Globus pallidus (tissue), 1 donor: ENCODE measurements at regions not wholly inside any gene's neighbourhood (a gene's known extent, or its start where the extent isn't known, plus 50 kb on each side); places are given as distances from the start of the nearest gene placed in this dataset.
"Not testable (repeated sequence)": the region's sequence is repeated elsewhere in the genome, so short reads cannot be mapped to it uniquely, and the experiment has no call there.

Experiments used
- DNase-seq: peaks from one replicate; pipeline ENCODE4 v3.0.0-alpha.2; 2015; ENCODE audit warnings: low spot score

DNA sequence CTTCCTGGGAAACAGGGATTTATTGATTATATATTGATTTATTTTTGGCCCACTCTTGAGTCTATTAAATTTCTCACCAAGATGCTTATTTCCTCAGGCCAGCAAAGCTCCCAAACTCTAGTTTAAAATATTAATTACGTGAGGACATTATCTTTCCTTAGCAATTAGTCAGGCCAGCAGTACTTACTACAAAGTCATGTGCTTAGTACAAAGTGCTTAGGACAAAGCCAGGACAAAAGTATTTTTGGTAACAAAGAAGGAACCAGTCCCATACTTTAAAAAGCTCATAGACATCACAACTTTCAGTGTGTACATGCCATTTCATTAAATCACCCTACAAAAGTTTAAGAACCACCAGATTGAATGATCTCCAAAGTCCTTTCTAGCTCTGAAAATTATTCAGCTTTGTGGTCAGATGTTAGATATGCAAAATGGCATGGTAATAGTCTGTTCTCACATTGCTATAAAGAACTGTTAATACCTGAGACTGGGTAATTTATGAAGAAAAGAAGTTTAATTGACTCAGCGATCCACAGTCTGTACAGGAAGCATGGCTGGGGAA is 94.7 kb upstream of the PWP1 start:
- no peak for DNase-seq

GRCh38 chr12:107593713-107594381 is 91.8 kb upstream of the PWP1 start:
- DNase-seq, result no peak

DNA sequence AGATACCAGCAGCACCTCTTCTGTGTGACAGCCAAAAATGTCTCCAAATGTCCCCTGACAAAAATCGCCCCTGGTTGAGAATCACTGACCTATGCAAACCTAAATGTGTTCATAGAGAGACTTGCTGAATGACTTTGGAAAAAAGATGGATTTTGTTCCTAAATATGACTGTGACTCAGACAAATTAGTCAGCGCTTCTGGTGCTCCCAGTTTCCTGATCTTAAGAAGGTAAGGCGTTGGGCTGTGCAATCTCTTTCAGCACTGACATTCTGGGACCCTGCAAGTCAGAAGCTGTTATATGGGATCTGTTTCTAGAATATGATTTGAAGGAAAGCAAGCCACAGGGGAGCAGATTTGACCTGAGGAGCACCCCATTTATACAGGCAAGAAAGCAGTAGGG is 90.6 kb upstream of the PWP1 start:
- DNase-seq, result no peak

- DNase-seq, result no peak
These were observed 87.7 kb upstream of the PWP1 start for GRCh38 chr12:107597695-107598410.

DNA sequence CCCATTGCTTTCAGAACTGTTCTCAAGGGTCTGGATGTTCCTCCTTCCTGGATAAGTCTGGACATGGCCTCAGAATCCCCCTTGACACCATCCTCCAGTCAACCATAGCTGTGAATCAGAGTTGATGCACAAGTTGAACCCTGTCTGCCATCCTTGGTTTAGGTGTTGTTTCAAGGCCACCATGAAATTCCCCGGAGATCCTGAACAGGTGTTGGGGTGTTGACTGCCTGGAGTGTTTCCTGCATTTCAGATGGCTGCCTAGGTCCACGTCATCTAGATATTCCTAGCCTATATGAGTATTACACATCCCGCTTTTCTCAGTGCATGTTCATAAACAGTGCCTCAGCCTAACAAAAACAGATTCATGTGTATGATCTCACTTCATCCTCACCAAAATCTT is 86.7 kb upstream of the PWP1 start:
- DNase-seq, result no peak

DNA sequence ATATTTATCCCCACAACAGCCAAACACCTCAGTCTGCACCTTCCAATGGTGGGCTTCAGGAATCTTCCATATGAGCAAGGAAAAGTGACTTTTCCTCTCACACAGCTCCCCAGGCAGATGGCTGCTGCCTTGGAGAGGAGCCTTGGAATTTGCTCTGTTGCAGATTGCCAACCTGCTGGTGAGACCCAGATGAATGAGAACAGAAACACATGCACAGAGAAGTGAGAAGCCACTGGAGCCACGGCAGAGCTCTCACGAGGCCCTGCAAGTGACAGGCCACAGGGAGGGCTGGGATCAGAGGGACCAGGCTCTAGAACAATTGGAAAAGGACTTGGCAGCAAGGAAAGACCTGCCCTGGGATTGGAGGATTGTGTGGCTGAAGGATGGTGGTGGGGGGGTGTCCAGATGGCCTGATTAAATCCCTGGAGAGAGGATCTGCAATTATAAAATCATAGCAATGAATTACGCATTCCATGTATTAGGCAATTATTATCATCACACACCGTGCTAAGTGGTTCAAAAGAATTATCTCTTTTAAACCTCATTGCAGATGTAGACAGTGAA is 84.9 kb upstream of the PWP1 start:
- DNase-seq, result no peak

DNA sequence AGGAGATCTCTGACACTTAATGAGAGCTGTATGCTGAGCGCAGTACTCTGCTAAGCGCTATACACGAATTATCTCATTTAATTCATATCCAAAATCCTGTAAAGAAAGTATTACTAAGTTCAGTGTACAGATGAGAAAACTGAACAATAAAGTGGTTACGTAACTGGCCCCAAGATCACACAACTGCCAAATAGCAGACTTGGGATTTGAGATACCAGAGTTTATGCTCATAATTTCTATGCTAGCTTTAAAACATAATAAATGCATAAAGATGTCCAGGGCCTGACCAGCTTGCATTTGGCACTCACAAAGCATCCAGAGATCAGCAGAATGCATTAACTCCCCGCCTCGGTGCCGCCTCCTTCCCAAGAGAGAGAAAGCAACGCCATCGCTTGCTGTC is 83.2 kb upstream of the PWP1 start:
- DNase-seq, result no peak

DNA sequence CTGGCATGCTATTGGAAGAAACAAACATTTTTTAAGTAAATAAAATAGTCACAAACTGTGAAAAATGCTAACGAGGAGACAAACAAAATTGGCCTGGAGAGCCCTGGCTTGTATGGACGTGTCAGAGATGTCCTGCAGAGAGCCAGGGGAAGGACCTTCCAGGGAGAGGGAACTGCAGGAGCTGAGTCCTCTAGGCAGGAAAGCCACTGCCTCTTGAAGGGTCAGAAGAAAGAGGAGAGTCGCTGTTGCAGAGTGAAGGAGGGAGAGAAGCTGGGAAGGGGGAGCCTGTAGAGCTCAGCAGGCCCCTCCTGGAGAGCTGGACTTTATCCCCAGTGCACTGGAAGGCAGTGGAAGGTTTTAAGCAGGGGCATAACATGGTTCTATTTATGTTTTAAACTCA is 80.3 kb upstream of the PWP1 start:
- no peak for DNase-seq

- peak; percentile 63 for DNase-seq
These were observed 77.9 kb upstream of the PWP1 start for GRCh38 chr12:107607464-107608392.

DNA sequence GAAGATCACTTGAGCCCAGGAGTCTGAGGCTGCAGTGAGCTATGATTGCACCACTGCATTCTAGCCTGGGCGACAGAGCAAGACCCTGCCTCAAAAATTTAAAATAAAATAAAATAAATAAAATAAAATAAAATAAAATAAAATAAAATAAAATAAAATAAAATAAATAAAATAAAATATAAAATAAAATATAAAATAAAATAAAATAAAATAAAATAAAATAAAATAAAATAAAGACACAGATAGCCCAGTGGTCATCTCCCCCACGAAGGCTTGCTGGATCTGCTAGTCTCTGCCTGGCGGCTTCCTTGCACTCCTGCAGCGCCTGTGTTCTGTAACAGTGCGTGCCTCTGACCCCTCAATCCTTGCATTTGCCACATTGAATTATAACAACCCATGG is 76.8 kb upstream of the PWP1 start:
- not testable (repeated sequence) for DNase-seq

DNA sequence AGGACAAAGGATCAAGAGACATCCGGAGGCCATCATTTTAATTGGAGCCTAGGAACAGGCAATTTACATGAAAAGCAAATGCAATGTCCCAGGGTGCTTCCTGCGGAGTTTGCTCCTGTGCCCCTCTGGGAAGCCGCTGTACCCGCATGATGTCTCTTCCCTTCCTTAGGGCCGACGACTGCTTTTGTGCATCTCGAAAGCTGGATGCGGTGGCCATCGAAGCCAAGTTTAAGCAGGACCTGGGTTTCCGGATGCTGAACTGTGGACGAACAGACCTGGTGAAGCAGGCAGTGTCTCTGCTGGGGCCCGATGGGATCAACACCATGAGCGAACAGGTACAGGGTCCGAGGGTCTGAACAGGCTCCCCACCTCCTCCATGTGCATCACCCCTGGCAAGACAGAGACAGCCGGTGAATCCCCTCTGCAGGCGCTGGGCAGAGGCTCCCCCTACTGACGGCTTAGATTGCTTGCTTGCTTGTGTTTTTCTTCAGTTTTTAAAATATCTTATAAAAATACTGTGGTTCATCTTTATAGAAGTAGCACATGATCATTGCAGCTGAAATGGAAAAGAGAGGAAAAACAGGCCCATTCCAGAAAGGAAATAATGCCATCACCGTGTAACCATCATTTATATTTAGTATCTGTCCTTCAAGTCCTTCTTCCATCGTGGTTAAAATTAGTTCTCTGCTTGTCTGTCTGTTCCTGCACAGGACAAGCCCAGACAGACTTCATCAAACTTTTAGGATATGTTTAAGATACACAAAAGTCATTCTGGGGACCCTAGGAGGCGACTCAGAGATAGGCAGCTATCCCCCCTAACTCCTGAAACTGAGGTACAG is 75.4 kb upstream of the PWP1 start:
- no peak for DNase-seq

DNA sequence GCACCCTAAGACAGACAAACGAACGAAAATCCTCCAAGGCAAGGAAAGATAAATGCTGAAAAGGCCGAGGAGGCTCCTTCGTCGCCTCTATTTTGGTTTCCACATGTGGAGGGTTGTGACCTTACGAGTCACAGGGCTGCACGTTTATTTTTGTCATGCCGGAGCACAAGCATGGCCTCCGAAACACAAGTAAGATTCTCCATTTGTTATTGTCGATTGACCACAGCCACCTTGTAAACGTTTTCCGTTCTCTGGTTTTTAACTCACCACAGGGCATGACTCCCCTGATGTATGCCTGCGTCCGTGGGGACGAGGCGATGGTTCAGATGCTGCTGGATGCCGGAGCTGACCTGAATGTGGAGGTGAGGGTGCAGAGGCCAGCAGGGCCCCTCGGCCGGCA is 73.1 kb upstream of the PWP1 start:
- DNase-seq, result no peak

DNA sequence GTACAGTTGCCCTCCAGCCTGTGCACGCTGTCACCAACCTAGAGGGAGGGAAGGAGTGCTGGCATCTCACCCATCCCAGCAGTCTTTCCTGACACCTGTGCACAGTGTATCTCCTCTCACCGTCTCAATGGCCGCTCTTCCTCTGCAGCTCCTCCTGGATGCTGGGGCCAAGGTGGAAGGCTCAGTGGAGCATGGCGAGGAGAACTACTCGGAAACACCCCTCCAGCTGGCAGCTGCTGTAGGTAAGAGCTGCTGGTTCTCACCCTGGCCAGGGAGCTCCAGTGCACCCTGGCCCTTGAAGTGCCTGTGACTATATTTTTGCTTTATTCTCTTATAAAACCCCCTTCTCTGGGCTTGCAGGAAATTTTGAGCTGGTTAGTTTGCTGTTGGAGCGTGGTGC is 68.7 kb upstream of the PWP1 start:
- DNase-seq, result no peak

DNA sequence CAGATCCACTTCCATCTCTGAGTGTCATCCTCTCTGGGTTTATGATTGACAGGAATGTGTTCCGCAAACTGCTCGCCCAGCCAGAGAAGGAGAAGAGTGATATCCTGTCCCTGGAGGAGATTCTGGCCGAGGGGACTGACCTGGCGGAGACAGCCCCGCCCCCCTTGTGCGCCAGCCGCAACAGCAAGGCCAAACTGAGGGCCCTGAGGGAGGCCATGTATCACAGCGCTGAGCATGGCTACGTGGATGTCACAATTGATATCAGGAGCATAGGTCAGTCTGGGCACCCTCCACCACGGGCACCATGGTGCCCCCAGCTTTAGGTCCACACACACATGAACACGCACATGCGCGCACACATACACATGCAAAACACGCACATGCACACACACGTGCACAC is 67.5 kb upstream of the PWP1 start:
- DNase-seq, result no peak

DNA sequence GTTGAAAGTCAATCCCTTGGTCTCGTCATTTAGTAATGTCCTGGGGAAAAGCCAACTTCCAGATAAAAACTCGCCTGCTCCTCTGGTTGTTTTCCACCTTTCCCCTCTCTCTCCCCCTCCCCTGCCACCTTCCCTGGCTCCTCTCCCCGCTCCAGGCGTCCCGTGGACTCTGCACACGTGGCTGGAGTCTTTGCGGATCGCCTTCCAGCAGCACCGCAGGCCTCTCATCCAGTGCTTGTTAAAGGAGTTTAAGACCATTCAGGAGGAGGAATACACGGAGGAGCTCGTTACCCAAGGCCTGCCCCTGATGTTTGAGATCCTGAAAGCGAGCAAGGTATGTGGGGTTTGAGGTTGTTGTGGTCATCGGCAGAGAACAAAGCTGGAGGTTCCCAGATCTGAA is 65.8 kb upstream of the PWP1 start:
- no peak for DNase-seq

- DNase-seq, result no peak
These were observed 63.6 kb upstream of the PWP1 start for GRCh38 chr12:107622001-107622400.

- no peak for DNase-seq
These were observed 61.1 kb upstream of the PWP1 start for GRCh38 chr12:107624493-107624892.

GRCh38 chr12:107631715-107632114 is 53.9 kb upstream of the PWP1 start:
- no peak for DNase-seq

DNA sequence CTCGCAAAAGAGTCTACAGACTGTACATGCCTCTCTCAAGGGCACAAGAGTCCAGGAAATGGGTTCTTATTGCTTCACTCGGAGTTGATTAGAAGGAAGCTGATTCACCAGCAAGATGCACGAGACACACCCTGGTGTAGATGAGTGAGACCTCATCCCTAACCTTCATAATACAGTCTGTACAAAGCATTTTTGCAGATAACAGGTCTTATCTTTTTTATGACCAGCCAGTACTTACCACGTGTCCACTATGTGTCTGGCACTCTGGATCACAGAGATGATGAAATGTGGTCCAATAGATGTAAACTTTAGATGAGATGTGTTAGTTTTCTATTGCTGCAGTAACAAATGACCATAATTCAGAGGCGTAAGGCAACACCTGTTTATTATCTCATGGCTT is 53.4 kb upstream of the PWP1 start:
- no peak for DNase-seq

- no peak for DNase-seq
These were observed 51.1 kb upstream of the PWP1 start for GRCh38 chr12:107634530-107634929.

- no peak for DNase-seq
These were observed 50.5 kb upstream of the PWP1 start for GRCh38 chr12:107635139-107635538.
